RPMI8226 (cell line): ENCODE measurements at regions not wholly inside any gene's neighbourhood (a gene's known extent, or its start where the extent isn't known, plus 50 kb on each side); places are given as distances from the start of the nearest gene placed in this dataset.

ENCODE experiments used
- DNase-seq: peaks from one replicate; pipeline ENCODE4 v3.0.0-alpha.2; 2015

DNA sequence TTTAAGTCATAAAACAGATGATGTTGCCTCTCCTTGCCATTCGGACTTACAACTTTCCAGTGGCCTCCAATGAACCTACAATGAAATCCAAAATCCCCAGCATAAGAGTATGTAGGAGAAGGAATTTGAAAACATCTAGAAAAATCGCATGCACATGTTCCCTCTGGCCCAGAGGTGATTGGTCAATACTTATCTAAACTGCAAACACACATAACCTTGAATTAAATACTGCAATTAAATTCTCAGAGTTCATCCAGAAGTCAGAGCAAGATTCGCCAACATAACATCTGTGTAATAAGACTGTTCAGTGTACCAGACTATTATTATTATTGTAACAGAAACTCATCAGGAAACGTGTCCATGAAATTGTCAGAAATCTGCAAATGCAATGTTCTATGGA is 82.2 kb upstream of the USP29 start:
- DNase-seq = no peak

DNA sequence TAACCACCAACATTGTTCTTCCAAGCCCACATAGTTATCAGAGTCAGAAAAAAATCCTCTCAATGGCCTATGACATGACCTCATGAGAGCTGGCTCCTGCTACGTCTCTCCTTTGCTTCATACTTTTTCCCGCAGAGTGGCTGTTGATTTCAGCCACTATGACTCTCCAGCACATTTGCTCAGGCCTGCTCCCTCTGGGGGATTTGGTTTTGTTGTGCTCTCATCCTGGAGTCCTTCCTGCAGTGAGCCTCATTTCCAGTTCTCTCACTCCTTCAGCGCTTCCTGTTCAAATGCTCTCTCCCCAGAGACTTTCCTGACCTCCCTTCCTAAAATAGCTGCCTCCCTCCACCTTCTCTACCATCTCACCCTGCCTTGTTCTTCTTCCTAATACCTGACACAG is 72.0 kb upstream of the USP29 start:
- no peak for DNase-seq

DNA sequence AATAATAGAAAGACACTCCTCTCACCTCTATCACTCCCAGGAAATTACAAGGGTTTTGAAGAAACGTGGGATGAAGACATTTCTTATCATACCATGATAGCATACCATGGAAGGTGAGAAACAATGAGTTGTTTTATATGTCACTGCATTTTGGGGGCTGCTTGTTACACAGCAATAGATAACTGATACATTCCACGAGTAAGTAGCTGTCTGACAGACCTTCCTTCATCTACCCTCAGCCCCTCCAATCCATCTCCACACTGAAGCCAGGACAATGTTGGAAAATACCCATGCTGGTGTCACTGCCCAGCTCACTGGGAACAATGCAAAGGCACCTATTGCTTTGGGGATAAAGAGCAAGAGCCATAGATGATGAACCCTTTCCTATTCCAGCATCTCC is 68.9 kb upstream of the USP29 start:
- DNase-seq = no peak

DNA sequence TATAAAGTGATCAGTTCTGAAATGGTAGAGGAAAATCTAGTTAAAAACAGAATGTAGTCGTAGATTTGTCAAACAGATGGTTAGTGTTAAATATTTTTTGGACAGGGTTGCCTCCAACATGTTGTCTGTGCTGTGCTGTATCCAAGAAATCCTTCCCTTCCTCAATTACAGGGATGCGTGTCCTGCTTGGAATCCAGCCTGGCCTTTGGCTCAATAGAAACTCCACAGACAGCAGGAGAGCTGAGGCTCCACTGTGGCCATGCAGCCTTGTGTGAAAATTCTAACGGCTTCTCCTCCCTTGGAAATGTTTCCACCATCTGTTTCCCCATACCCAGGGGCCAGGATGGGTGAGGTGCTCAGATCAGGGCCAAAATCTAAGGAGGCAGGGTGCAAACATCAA is 67.7 kb upstream of the USP29 start:
- no peak for DNase-seq

DNA sequence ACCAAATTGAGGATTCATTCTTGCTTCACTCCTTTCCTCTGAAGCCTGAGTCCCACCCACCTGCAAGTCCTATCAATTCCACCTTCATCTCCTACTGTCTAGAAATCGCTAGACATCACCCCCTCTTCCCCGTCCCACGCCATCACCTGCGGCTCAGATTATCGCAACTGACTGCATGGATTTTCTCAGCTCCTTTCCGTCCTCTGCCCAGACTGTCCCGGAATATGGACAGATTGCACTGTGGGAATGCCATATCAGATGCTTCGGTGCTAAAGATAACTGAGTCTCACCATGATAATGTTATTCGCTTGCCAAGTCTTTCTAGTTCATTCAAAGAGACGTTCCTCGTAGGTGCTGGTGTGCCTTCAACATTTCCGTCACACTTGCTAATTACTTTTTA is 66.4 kb upstream of the USP29 start:
- DNase-seq = no peak

DNA sequence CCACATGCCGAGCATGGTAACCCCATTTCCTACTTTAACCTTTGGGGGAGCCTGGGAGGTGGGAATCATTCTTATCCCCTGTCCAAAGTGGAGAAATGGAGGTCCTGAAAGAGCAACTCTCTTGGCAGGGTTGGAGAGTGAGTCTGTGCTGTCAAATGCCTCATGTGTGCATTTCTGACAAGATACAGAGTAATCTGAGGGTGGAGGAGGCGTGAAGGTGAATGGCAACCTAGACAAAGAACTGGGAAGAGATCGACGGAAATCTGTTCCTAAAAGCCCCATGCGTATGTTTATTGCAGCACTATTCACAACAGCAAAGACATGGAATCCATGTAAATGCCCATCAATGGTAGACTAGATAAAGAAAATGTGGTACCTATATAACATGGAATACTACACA is 63.8 kb upstream of the USP29 start:
- DNase-seq = no peak

DNA sequence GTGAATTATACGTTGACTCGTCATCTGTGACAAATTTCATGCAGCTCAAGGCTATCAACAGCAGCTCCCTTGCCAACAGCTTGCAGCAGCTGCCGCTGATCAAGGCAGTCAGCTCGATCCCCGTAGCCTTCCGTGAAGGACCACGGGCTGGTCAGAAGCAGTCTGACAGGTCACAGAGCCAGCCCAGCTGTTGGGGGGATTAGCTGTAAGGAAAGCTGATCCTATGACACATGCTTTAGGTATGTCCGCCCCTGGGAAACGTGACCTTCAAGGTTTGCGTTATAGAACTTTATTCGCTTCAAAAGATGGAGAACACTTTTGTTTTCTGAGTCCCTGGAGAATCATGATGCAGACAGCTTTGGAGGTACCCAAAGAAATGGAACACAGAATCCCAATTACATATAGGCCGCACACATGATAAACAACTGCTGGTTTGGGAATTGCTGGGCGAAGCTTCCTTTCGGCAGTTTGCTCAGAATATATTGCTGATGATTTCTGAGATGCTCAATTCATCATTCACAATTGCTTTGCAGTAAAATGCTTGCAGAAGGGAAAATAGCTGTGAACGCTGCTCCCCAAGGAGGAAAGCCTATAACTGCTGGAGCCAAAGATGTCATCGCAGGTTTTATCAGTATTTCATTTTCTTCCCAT is 62.6 kb upstream of the USP29 start:
- no peak for DNase-seq

DNA sequence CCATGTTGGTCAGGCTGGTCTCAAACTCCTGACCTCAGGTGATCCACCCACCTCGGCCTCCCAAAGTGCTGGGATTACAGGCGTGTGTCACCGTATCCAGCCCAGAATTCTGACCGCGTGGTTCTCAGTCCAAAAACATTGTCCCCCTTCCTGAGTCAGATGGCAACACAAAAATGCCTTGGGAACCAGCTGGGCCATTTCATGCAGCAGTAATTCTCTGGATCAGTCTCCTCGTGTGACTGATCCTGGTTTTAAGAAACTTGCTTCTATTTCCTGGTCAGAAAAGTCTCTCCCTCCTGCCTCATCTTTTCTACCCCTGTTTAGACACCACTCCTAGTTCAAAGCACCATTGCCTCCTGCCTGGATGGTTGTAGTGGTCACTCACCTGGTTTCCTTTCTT is 60.9 kb upstream of the USP29 start:
- DNase-seq = no peak

DNA sequence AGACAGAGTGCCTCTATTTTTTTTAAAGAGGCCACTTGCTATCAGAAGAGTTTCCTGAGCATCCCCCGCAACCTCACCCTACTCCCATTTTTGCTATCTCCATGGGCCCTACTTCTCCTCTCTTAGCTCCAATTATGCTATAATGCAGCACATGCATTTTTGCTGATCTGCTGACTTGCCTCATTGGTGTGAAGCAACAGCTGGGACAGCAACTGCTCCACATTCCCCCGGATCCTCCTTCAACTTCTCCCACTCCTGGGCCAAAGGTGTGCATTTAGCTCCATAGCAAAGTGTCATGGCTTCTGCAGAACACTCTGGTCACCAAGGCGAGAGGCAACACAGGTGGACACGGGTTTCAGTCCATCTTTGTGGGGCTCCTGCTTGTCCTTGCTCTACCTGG is 56.7 kb upstream of the USP29 start:
- no peak for DNase-seq

DNA sequence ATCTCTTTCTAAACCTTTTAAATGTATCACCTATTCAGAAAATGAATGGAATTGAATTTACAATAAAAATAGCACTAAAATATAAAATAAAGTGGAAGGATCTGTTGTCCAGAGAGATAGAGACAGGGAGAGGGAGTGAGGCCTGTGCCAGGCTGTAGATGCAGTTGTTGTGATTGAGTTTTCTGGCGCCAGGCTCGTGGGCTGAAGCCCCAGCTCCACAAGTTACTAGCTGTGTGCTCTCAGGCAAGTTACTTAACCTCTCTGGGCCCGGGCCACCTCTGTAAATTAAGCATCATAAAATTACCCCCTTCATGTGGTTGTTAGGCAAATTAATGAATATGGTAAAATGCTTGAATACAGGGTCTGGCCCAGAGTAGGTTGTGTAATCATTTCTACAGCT is 52.3 kb upstream of the USP29 start:
- no peak for DNase-seq

DNA sequence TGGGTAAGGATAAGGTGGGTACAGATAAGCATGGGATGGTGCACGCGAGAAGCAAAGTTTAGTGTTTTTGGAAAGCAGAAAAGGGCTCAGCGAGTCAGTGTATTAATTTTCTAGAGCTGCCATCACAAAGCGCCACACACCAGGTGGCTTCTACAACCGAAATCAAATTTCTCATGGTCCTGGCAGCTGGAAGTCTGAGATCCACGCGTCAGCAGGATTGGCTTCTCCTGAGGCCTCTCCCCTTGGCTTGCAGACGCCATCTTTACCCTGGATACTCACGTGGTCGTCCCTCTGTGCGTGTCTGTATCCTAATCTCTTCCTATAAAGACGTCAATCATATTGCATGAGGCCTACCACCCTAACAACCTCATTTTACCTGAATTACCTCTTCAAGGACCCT is 51.5 kb upstream of the USP29 start:
- no peak for DNase-seq

DNA sequence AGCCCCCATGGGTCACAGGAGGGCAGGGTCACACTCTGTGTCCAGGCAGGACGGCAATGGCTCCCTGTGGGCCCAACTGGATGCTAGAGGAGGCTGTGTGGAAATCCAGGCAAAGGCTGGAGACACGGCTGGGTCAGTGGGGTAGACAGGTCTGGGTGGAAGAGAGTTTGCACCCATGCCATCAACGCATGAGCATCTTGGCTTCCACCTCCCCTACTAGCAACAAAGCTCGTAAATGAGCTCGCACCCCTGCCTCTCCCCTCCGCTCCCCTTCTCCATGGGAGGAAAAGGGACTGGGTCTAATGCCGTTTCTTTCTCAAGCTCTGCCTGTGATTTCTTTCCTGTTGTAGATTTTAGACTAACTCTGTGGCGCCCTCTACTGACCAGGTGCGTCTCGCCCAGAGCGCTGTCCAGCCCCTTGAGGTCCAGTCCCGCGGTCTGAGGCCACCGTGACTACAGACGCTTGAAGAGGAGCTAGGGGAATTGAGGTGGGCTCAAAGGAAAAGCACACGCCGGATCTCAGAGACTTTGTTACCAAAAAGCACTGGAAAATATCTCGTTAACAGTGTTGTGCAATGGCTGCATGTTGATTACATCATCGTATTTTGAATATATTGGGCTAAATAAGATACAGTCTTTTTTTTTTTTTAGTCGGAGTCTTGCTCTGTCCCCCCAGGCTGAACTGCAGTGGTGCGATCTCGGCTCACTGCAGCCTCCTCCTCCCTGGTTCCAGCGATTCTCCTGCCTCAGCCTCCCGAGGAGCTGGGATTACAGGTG is 50.7 kb upstream of the USP29 start:
- peak; percentile 48 for DNase-seq
